ENCODE measurements at regions not wholly inside any gene's neighbourhood (a gene's known extent, or its start where the extent isn't known, plus 50 kb on each side); places are given as distances from the start of the nearest gene placed in this dataset.

GRCh38 chr2:145022666-145023333 is 502.9 kb upstream of the ZEB2 start:
- Histone ChIP-seq H3K4me1 (ENCODE audit: insufficient read depth, low read length) (peaks cover 11% of the 10 kb centered on the region; the same call in 1 of the 2 replicates), H3K9me3 (ENCODE audit: insufficient read depth, low read depth, low read length) (no peaks in the 10 kb centered on the region), H3K36me3 (ENCODE audit: insufficient read depth, low read depth, low read length) (no peaks in the 10 kb centered on the region), H3K27ac (ENCODE audit: low read length) (no peak overlapping the region), H3K4me3 (ENCODE audit: low read length) (no peak overlapping the region), H3K27me3 (ENCODE audit: insufficient read depth, low read length) (no peaks in the 10 kb centered on the region), H3K9ac (ENCODE audit: low read depth, low read length) (no peak overlapping the region)

GRCh38 chr2:145021962-145022665 is 502.2 kb upstream of the ZEB2 start:
- Histone ChIP-seq H3K36me3 (ENCODE audit: insufficient read depth, low read depth, low read length) (no peaks in the 10 kb centered on the region), H3K27me3 (ENCODE audit: insufficient read depth, low read length) (no peaks in the 10 kb centered on the region), H3K27ac (ENCODE audit: low read length) (no peak overlapping the region), H3K4me1 (ENCODE audit: insufficient read depth, low read length) (peaks cover 11% of the 10 kb centered on the region; the same call in 1 of the 2 replicates), H3K4me3 (ENCODE audit: low read length) (no peak overlapping the region), H3K9me3 (ENCODE audit: insufficient read depth, low read depth, low read length) (no peaks in the 10 kb centered on the region), H3K9ac (ENCODE audit: low read depth, low read length) (no peak overlapping the region)

GRCh38 chr2:145020694-145021093 is 500.8 kb upstream of the ZEB2 start:
- Histone ChIP-seq H3K27ac (ENCODE audit: low read length) (no peak overlapping the region), H3K9ac (ENCODE audit: low read depth, low read length) (no peak overlapping the region), H3K9me3 (ENCODE audit: insufficient read depth, low read depth, low read length) (no peaks in the 10 kb centered on the region), H3K36me3 (ENCODE audit: insufficient read depth, low read depth, low read length) (no peaks in the 10 kb centered on the region), H3K4me3 (ENCODE audit: low read length) (no peak overlapping the region), H3K4me1 (ENCODE audit: insufficient read depth, low read length) (peaks cover 12% of the 10 kb centered on the region; the same call in 1 of the 2 replicates), H3K27me3 (ENCODE audit: insufficient read depth, low read length) (no peaks in the 10 kb centered on the region)

GRCh38 chr2:145020139-145020538 is 500.2 kb upstream of the ZEB2 start:
- H3K27me3 ChIP-seq (ENCODE audit: insufficient read depth, low read length): no peaks in the 10 kb centered on the region
- no peak overlapping the region for H3K27ac ChIP-seq (ENCODE audit: low read length)
- H3K36me3 ChIP-seq (ENCODE audit: insufficient read depth, low read depth, low read length): no peaks in the 10 kb centered on the region
- peaks cover 15% of the 10 kb centered on the region; the same call in 1 of the 2 replicates for H3K4me1 ChIP-seq (ENCODE audit: insufficient read depth, low read length)
- H3K4me3 ChIP-seq (ENCODE audit: low read length): no peak overlapping the region
- no peaks in the 10 kb centered on the region for H3K9me3 ChIP-seq (ENCODE audit: insufficient read depth, low read depth, low read length)
- no peak overlapping the region for H3K9ac ChIP-seq (ENCODE audit: low read depth, low read length)

GRCh38 chr2:145018502-145018901 is 498.6 kb upstream of the ZEB2 start:
- Histone ChIP-seq H3K36me3 (ENCODE audit: insufficient read depth, low read depth, low read length) (no peaks in the 10 kb centered on the region), H3K9me3 (ENCODE audit: insufficient read depth, low read depth, low read length) (no peaks in the 10 kb centered on the region), H3K9ac (ENCODE audit: low read depth, low read length) (no peak overlapping the region), H3K4me1 (ENCODE audit: insufficient read depth, low read length) (peaks cover 15% of the 10 kb centered on the region; the same call in 1 of the 2 replicates), H3K27ac (ENCODE audit: low read length) (no peak overlapping the region), H3K27me3 (ENCODE audit: insufficient read depth, low read length) (no peaks in the 10 kb centered on the region), H3K4me3 (ENCODE audit: low read length) (no peak overlapping the region)

GRCh38 chr2:145017149-145017548 is 497.2 kb upstream of the ZEB2 start:
- Histone ChIP-seq H3K4me1 (ENCODE audit: insufficient read depth, low read length) (peaks cover 12% of the 10 kb centered on the region; the same call in 1 of the 2 replicates), H3K27me3 (ENCODE audit: insufficient read depth, low read length) (no peaks in the 10 kb centered on the region), H3K27ac (ENCODE audit: low read length) (no peak overlapping the region), H3K4me3 (ENCODE audit: low read length) (no peak overlapping the region), H3K9ac (ENCODE audit: low read depth, low read length) (no peak overlapping the region), H3K9me3 (ENCODE audit: insufficient read depth, low read depth, low read length) (no peaks in the 10 kb centered on the region), H3K36me3 (ENCODE audit: insufficient read depth, low read depth, low read length) (no peaks in the 10 kb centered on the region)

- H3K27ac ChIP-seq (ENCODE audit: low read length): no peak overlapping the region
- no peaks in the 10 kb centered on the region for H3K36me3 ChIP-seq (ENCODE audit: insufficient read depth, low read depth, low read length)
- no peak overlapping the region for H3K9ac ChIP-seq (ENCODE audit: low read depth, low read length)
- H3K27me3 ChIP-seq (ENCODE audit: insufficient read depth, low read length): no peaks in the 10 kb centered on the region
- H3K4me1 ChIP-seq (ENCODE audit: insufficient read depth, low read length): peaks cover 12% of the 10 kb centered on the region; the same call in 1 of the 2 replicates
- H3K9me3 ChIP-seq (ENCODE audit: insufficient read depth, low read depth, low read length): no peaks in the 10 kb centered on the region
- H3K4me3 ChIP-seq (ENCODE audit: low read length): no peak overlapping the region
Measured at GRCh38 chr2:145016711-145017110, 496.8 kb upstream of the ZEB2 start.

GRCh38 chr2:145015561-145015960 is 495.6 kb upstream of the ZEB2 start:
- Histone ChIP-seq H3K9ac (ENCODE audit: low read depth, low read length) (no peak overlapping the region), H3K36me3 (ENCODE audit: insufficient read depth, low read depth, low read length) (no peaks in the 10 kb centered on the region), H3K9me3 (ENCODE audit: insufficient read depth, low read depth, low read length) (no peaks in the 10 kb centered on the region), H3K27ac (ENCODE audit: low read length) (no peak overlapping the region), H3K27me3 (ENCODE audit: insufficient read depth, low read length) (no peaks in the 10 kb centered on the region), H3K4me1 (ENCODE audit: insufficient read depth, low read length) (peaks cover 12% of the 10 kb centered on the region; the same call in 1 of the 2 replicates), H3K4me3 (ENCODE audit: low read length) (no peak overlapping the region)

GRCh38 chr2:145012806-145013205 is 492.9 kb upstream of the ZEB2 start:
- no peak overlapping the region for H3K4me3 ChIP-seq (ENCODE audit: low read length)
- H3K27ac ChIP-seq (ENCODE audit: low read length): no peak overlapping the region
- H3K36me3 ChIP-seq (ENCODE audit: insufficient read depth, low read depth, low read length): no peaks in the 10 kb centered on the region
- no peak overlapping the region for H3K9ac ChIP-seq (ENCODE audit: low read depth, low read length)
- peaks cover 12% of the 10 kb centered on the region; the same call in 1 of the 2 replicates for H3K4me1 ChIP-seq (ENCODE audit: insufficient read depth, low read length)
- no peaks in the 10 kb centered on the region for H3K27me3 ChIP-seq (ENCODE audit: insufficient read depth, low read length)
- no peaks in the 10 kb centered on the region for H3K9me3 ChIP-seq (ENCODE audit: insufficient read depth, low read depth, low read length)

- Histone ChIP-seq H3K4me1 (ENCODE audit: insufficient read depth, low read length) (peaks cover 12% of the 10 kb centered on the region; the same call in 1 of the 2 replicates), H3K4me3 (ENCODE audit: low read length) (no peak overlapping the region), H3K9ac (ENCODE audit: low read depth, low read length) (no peak overlapping the region), H3K36me3 (ENCODE audit: insufficient read depth, low read depth, low read length) (no peaks in the 10 kb centered on the region), H3K27ac (ENCODE audit: low read length) (no peak overlapping the region), H3K27me3 (ENCODE audit: insufficient read depth, low read length) (no peaks in the 10 kb centered on the region), H3K9me3 (ENCODE audit: insufficient read depth, low read depth, low read length) (no peaks in the 10 kb centered on the region)
Measured at GRCh38 chr2:145012214-145012670, 492.3 kb upstream of the ZEB2 start.

GRCh38 chr2:145010635-145011034 is 490.7 kb upstream of the ZEB2 start:
- H3K4me3 ChIP-seq (ENCODE audit: low read length): no peak overlapping the region
- H3K9ac ChIP-seq (ENCODE audit: low read depth, low read length): no peak overlapping the region
- peaks cover 11% of the 10 kb centered on the region; the same call in 1 of the 2 replicates for H3K4me1 ChIP-seq (ENCODE audit: insufficient read depth, low read length)
- no peaks in the 10 kb centered on the region for H3K27me3 ChIP-seq (ENCODE audit: insufficient read depth, low read length)
- H3K9me3 ChIP-seq (ENCODE audit: insufficient read depth, low read depth, low read length): no peaks in the 10 kb centered on the region
- no peaks in the 10 kb centered on the region for H3K36me3 ChIP-seq (ENCODE audit: insufficient read depth, low read depth, low read length)
- H3K27ac ChIP-seq (ENCODE audit: low read length): no peak overlapping the region

- no peak overlapping the region for H3K4me3 ChIP-seq (ENCODE audit: low read length)
- no peak overlapping the region for H3K27ac ChIP-seq (ENCODE audit: low read length)
Measured at GRCh38 chr2:145007960-145008263, 488.0 kb upstream of the ZEB2 start.

More at GRCh38 chr2:145007960-145008263, 488.0 kb upstream of the ZEB2 start:
- H3K36me3 ChIP-seq (ENCODE audit: insufficient read depth, low read depth, low read length): no peaks in the 10 kb centered on the region
- no peaks in the 10 kb centered on the region for H3K27me3 ChIP-seq (ENCODE audit: insufficient read depth, low read length)
- peaks cover 3% of the 10 kb centered on the region; the same call in 1 of the 2 replicates for H3K4me1 ChIP-seq (ENCODE audit: insufficient read depth, low read length)
- no peak overlapping the region for H3K9ac ChIP-seq (ENCODE audit: low read depth, low read length)
- H3K9me3 ChIP-seq (ENCODE audit: insufficient read depth, low read depth, low read length): no peaks in the 10 kb centered on the region
